ENCODE measurements at regions not wholly inside any gene's neighbourhood (a gene's known extent, or its start where the extent isn't known, plus 50 kb on each side); places are given as distances from the start of the nearest gene placed in this dataset.

DNA sequence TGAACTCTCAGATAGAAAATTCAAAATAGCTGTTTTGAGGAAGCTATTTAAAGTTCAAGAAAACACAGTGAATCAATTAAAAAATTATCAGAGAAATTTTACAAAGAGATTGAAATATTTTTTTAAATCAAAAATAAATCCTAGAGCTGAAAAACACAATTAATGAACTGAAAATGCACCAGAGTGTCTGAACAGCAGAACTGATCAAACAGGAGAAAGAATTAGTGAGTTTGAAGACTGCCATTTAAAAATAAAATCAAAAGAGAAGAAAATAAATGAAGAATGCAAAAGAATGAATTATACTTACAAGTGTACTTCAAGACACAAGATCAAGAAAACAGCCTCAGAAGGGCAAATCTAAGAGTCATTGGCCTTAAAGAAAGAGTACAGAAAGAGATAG lies 1000.2 kb upstream of the ATXN8OS start:
- TF ChIP-seq POLR2AphosphoS5 (IDR thresholded peaks at IDR 0.05) (no peak), CTCF (IDR thresholded peaks at IDR 0.05) (no peak)
